Stimulated activated CD4-positive, alpha-beta T cell treated with anti-CD3 and anti-CD28 coated beads, Interleukin-1b, Interleukin-23, amount 100 ng/mL, for 24 hours (primary cell): ENCODE measurements at regions not wholly inside any gene's neighbourhood (a gene's known extent, or its start where the extent isn't known, plus 50 kb on each side); places are given as distances from the start of the nearest gene placed in this dataset.
"Not testable (repeated sequence)": the region's sequence is repeated elsewhere in the genome, so short reads cannot be mapped to it uniquely, and the experiment has no call there.

Source experiments
- DNase-seq, 4 experiments: peaks; one replicate each; pipeline ENCODE4 v3.0.0-alpha.2; 2020; ENCODE audit warnings: low read depth in 4 of 4, low spot score in 1 of 4

- no peak for DNase-seq
These were observed 119.4 kb upstream of the SPIN4 start for GRCh38 chrX:63470506-63470905.

GRCh38 chrX:63466690-63467089 is 115.6 kb upstream of the SPIN4 start:
- DNase-seq: no peak

GRCh38 chrX:63458981-63459380 is 107.8 kb upstream of the SPIN4 start:
- no peak for DNase-seq

GRCh38 chrX:63453571-63453970 is 102.4 kb upstream of the SPIN4 start:
- no peak for DNase-seq

GRCh38 chrX:63441717-63442116 is 90.6 kb upstream of the SPIN4 start:
- no peak for DNase-seq

- no peak for DNase-seq
These were observed 88.4 kb upstream of the SPIN4 start for GRCh38 chrX:63439580-63439979.

- no peak for DNase-seq
These were observed 85.7 kb upstream of the SPIN4 start for GRCh38 chrX:63436865-63437264.

- no peak for DNase-seq
These were observed 83.5 kb upstream of the SPIN4 start for GRCh38 chrX:63434665-63435064.

- no peak for DNase-seq
These were observed 83.1 kb upstream of the SPIN4 start for GRCh38 chrX:63434206-63434605.

GRCh38 chrX:63430026-63430425 is 78.9 kb upstream of the SPIN4 start:
- no peak for DNase-seq

- DNase-seq: no peak
These were observed 77.2 kb upstream of the SPIN4 start for GRCh38 chrX:63428348-63428747.

GRCh38 chrX:63426519-63426918 is 75.4 kb upstream of the SPIN4 start:
- no peak for DNase-seq

- DNase-seq: no peak
These were observed 72.9 kb upstream of the SPIN4 start for GRCh38 chrX:63424063-63424462.

GRCh38 chrX:63421411-63421810 is 70.3 kb upstream of the SPIN4 start:
- no peak for DNase-seq

GRCh38 chrX:63418211-63418610 is 67.1 kb upstream of the SPIN4 start:
- DNase-seq: no peak

GRCh38 chrX:63417649-63418048 is 66.5 kb upstream of the SPIN4 start:
- no peak for DNase-seq

GRCh38 chrX:63409934-63410333 is 58.8 kb upstream of the SPIN4 start:
- DNase-seq: not testable (repeated sequence)

- DNase-seq: no peak
These were observed 56.9 kb upstream of the SPIN4 start for GRCh38 chrX:63408050-63408449.

- DNase-seq: no peak
These were observed 53.2 kb upstream of the SPIN4 start for GRCh38 chrX:63404332-63404731.

GRCh38 chrX:63402106-63402505 is 51.0 kb upstream of the SPIN4 start:
- no peak for DNase-seq
